ENCODE measurements at regions not wholly inside any gene's neighbourhood (a gene's known extent, or its start where the extent isn't known, plus 50 kb on each side); places are given as distances from the start of the nearest gene placed in this dataset.

- H3K9me3 ChIP-seq, result no peaks in the 10 kb centered on the region
- H3K36me3 ChIP-seq, result no peaks in the 10 kb centered on the region
- TF ChIP-seq EP300 (IDR thresholded peaks at IDR 0.05), result no peak
- TF ChIP-seq CTCF (IDR thresholded peaks at IDR 0.05), result no peak
- no peak for TF ChIP-seq POLR2A (IDR thresholded peaks at IDR 0.05)
- H3K27me3 ChIP-seq, result no peaks in the 10 kb centered on the region
- DNase-seq, result no peak
- no peaks in the 10 kb centered on the region for H3K4me1 ChIP-seq (ENCODE audit: insufficient read depth)
- H3K27ac ChIP-seq, result no peak overlapping the region
- H3K4me3 ChIP-seq, result no peak overlapping the region
- intact Hi-C loops (cut with DNase I), result loop anchor here in 1 of 4 donors (5.0 kb wide), 1 partner anchor 101 kb away; no protein-coding TSS in a partner anchor
Measured at GRCh38 chr4:84341559-84341958, 157.5 kb downstream of the NKX6-1 start.

- no peak for DNase-seq
- WGBS, 3 donors, result 80 to 84% (median 82%) methylated on average over 5 of the region's 5 CpGs
- no peak for TF ChIP-seq CTCF (IDR thresholded peaks at IDR 0.05)
Measured at GRCh38 chr4:84338367-84338766, 160.7 kb downstream of the NKX6-1 start.

GRCh38 chr4:84336964-84337705 lies 162.0 kb downstream of the NKX6-1 start:
- no peak for DNase-seq
- Histone ChIP-seq H3K27me3 (no peaks in the 10 kb centered on the region), H3K27ac (no peak overlapping the region), H3K9me3 (no peaks in the 10 kb centered on the region), H3K4me3 (no peak overlapping the region), H3K36me3 (no peaks in the 10 kb centered on the region), H3K4me1 (ENCODE audit: insufficient read depth) (no peaks in the 10 kb centered on the region)
- no peak for TF ChIP-seq POLR2A (IDR thresholded peaks at IDR 0.05)
- no peak for TF ChIP-seq EP300 (IDR thresholded peaks at IDR 0.05)
- TF ChIP-seq CTCF (IDR thresholded peaks at IDR 0.05), result no peak
- 69 to 79% (median 73%) methylated on average over 3 of the region's 3 CpGs for WGBS, 3 donors
- intact Hi-C loops (cut with DNase I), result no loop called here

More at GRCh38 chr4:84338367-84338766, 160.7 kb downstream of the NKX6-1 start:
- intact Hi-C loops (cut with DNase I), result no loop called here
- no peak overlapping the region for H3K4me3 ChIP-seq
- no peaks in the 10 kb centered on the region for H3K9me3 ChIP-seq
- H3K4me1 ChIP-seq (ENCODE audit: insufficient read depth), result no peaks in the 10 kb centered on the region
- no peaks in the 10 kb centered on the region for H3K36me3 ChIP-seq
- no peak overlapping the region for H3K27ac ChIP-seq
- H3K27me3 ChIP-seq, result no peaks in the 10 kb centered on the region

GRCh38 chr4:84327526-84327925 lies 171.6 kb downstream of the NKX6-1 start:
- TF ChIP-seq EP300 (IDR thresholded peaks at IDR 0.05) (no peak), CTCF (IDR thresholded peaks at IDR 0.05) (no peak), POLR2A (IDR thresholded peaks at IDR 0.05) (no peak)
- DNase-seq, result no peak
- Histone ChIP-seq H3K36me3 (no peaks in the 10 kb centered on the region), H3K4me1 (ENCODE audit: insufficient read depth) (no peaks in the 10 kb centered on the region), H3K27me3 (no peaks in the 10 kb centered on the region), H3K27ac (no peak overlapping the region), H3K9me3 (no peaks in the 10 kb centered on the region), H3K4me3 (no peak overlapping the region)
- intact Hi-C loops (cut with DNase I), result no loop called here
